Rectal smooth muscle tissue (tissue), 1 donor: ENCODE measurements at regions not wholly inside any gene's neighbourhood (a gene's known extent, or its start where the extent isn't known, plus 50 kb on each side); places are given as distances from the start of the nearest gene placed in this dataset.

Experiments
- H3K27ac ChIP-seq: one replicate; pipeline ENCODE4 v1.7.0; 2013; ENCODE audit warnings: low read depth, low read length, inconsistent platforms
- H3K27me3 ChIP-seq: one replicate; pipeline ENCODE4 v1.7.0; 2013; ENCODE audit warnings: low read length; ENCODE audit not compliant: control insufficient read depth, insufficient read depth
- H3K36me3 ChIP-seq: one replicate; pipeline ENCODE4 v1.7.0; 2013; ENCODE audit warnings: low read length; ENCODE audit not compliant: control insufficient read depth, insufficient read depth
- H3K4me1 ChIP-seq: one replicate; pipeline ENCODE4 v1.7.0; 2013; ENCODE audit warnings: low read length; ENCODE audit not compliant: control insufficient read depth, insufficient read depth
- H3K4me3 ChIP-seq: one replicate; pipeline ENCODE4 v1.7.0; 2013; ENCODE audit warnings: low read length
- H3K9ac ChIP-seq: one replicate; pipeline ENCODE4 v1.7.0; 2013; ENCODE audit warnings: low read length

- Histone ChIP-seq H3K36me3 (no peaks in the 10 kb centered on the region), H3K9ac (no peak overlapping the region), H3K27me3 (no peaks in the 10 kb centered on the region), H3K4me1 (no peaks in the 10 kb centered on the region), H3K27ac (no peak overlapping the region), H3K4me3 (no peak overlapping the region)
These were observed 309.7 kb upstream of the NR2F2 start for GRCh38 chr15:96020797-96021196.

- Histone ChIP-seq H3K27me3 (no peaks in the 10 kb centered on the region), H3K4me1 (no peaks in the 10 kb centered on the region), H3K9ac (no peak overlapping the region), H3K36me3 (no peaks in the 10 kb centered on the region), H3K4me3 (no peak overlapping the region), H3K27ac (no peak overlapping the region)
These were observed 307.4 kb upstream of the NR2F2 start for GRCh38 chr15:96023081-96023480.

- no peaks in the 10 kb centered on the region for H3K36me3 ChIP-seq
- no peaks in the 10 kb centered on the region for H3K4me1 ChIP-seq
- no peak overlapping the region for H3K27ac ChIP-seq
- H3K9ac ChIP-seq, result no peak overlapping the region
- H3K4me3 ChIP-seq, result no peak overlapping the region
- H3K27me3 ChIP-seq, result no peaks in the 10 kb centered on the region
These were observed 303.0 kb upstream of the NR2F2 start for GRCh38 chr15:96027501-96027900.

DNA sequence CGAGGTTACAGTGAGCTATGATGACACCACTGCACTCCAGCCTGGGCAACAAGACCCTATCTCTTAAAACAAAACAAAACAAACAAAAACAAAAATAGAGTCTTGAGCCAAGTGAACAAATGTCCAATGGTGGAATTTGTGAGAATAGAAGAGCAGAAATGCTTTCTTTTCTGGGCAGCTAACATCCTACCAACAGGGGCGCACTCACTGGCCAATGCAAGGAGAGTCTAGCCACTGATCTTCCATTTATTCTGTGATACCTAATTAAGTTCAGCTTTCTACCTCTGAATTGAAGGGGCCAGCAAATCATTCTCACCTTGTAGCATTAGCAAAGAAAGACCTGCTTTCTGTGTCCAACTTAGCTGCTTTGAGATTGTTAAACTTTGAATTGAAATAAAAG is 301.9 kb upstream of the NR2F2 start:
- Histone ChIP-seq H3K27ac (no peak overlapping the region), H3K4me3 (no peak overlapping the region), H3K4me1 (no peaks in the 10 kb centered on the region), H3K27me3 (no peaks in the 10 kb centered on the region), H3K9ac (no peak overlapping the region), H3K36me3 (no peaks in the 10 kb centered on the region)

DNA sequence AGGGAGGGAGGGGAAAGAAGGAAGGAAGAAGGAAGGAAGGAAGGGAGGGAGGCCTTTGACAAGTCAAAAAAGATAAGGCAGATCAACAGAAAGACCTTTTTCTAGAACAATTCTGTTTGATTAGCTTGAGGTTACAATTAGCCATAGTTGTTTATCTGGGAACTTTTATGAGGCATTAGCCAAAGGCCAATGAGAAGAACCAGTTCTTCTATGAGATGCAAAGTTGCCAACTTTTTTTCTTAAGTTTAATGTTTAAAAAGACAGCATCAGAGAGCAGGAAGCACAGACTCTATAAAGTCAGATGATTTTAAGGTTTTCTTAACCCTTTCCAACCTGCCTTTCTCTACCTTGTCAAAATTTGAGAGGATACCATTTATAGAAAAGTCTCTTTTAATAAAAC is 301.3 kb upstream of the NR2F2 start:
- no peak overlapping the region for H3K4me3 ChIP-seq
- H3K36me3 ChIP-seq, result no peaks in the 10 kb centered on the region
- H3K27me3 ChIP-seq, result no peaks in the 10 kb centered on the region
- H3K9ac ChIP-seq, result no peak overlapping the region
- H3K4me1 ChIP-seq, result no peaks in the 10 kb centered on the region
- no peak overlapping the region for H3K27ac ChIP-seq

DNA sequence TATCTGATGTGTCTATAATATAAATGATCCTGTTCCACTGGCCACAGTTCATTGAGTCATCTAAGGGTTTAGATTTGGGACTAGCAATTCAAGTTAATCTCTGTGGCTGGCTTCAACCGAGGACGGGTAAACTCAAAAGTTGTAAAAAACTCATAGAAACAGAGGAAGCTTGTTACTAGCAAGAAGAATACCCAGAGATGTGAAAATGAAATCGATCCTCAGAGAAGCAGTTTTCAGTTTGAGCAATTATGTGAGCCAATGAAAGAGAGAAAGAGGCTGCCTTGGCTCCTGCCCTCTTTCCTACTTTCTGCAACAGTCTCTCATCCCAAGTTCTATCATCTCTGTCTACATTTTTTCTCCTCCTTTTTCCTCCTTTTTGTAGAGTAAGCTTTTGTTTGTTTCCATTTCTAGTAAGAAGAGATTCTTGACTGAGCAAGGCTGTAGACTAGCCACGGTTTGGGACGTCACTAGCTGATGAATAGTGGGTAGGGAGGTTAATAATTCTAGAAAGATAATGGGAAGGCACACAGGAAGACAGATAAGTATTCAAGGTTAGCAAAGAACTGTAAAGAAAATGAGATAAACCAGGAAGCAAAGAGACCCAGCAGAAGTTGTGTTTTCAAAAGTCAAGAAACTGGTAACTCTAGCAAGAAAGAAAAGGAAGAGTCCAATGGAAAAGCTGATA is 298.9 kb upstream of the NR2F2 start:
- Histone ChIP-seq H3K4me1 (no peaks in the 10 kb centered on the region), H3K4me3 (no peak overlapping the region), H3K9ac (no peak overlapping the region), H3K27me3 (no peaks in the 10 kb centered on the region), H3K27ac (no peak overlapping the region), H3K36me3 (no peaks in the 10 kb centered on the region)

DNA sequence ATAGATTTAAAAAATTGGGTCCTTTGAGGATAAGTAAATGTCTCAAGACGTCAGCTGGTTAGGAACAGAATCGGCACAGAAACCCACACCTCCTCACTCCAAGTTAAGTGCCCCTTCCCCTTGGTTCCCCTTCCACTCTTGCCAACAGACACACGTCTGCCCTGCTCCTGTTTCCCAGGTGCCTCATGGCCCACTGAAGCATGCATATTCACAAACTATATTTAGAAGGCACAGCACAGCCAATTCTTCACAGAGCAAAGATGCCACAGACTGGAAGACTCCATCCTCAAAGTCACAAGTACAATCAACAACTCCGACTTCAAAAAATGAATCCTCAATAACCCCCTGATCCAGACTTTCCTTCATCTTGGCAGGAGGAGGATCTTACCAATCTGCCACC is 295.4 kb upstream of the NR2F2 start:
- no peaks in the 10 kb centered on the region for H3K4me1 ChIP-seq
- H3K36me3 ChIP-seq, result no peaks in the 10 kb centered on the region
- H3K27ac ChIP-seq, result no peak overlapping the region
- H3K9ac ChIP-seq, result no peak overlapping the region
- H3K27me3 ChIP-seq, result no peaks in the 10 kb centered on the region
- no peak overlapping the region for H3K4me3 ChIP-seq

GRCh38 chr15:96035635-96036034 is 294.9 kb upstream of the NR2F2 start:
- H3K36me3 ChIP-seq, result no peaks in the 10 kb centered on the region
- H3K4me1 ChIP-seq, result no peaks in the 10 kb centered on the region
- no peak overlapping the region for H3K27ac ChIP-seq
- H3K9ac ChIP-seq, result no peak overlapping the region
- H3K4me3 ChIP-seq, result no peak overlapping the region
- no peaks in the 10 kb centered on the region for H3K27me3 ChIP-seq

- H3K4me1 ChIP-seq, result peaks cover under 1% of the 10 kb centered on the region
- no peaks in the 10 kb centered on the region for H3K27me3 ChIP-seq
- no peaks in the 10 kb centered on the region for H3K36me3 ChIP-seq
- H3K27ac ChIP-seq, result no peak overlapping the region
- no peak overlapping the region for H3K9ac ChIP-seq
- H3K4me3 ChIP-seq, result no peak overlapping the region
These were observed 292.9 kb upstream of the NR2F2 start for GRCh38 chr15:96037584-96037983.

DNA sequence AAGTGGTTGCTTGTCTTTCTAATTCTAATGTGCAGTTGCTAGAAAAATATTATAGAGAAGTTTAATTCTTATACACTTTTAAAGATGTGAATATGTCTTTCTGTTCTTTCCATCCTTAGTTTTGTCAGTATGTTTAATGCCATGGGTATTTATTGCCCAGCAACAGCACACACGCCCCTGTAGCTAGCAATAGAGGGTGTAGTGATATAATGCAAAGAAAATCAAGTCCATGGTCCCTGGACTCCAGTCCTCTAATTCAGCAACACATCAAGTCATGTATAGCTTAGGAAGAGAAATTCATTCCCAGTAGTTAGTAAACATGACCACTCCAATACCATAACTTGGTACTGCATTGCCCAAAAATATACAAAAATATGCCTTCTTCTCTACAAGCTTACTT is 292.4 kb upstream of the NR2F2 start:
- no peak overlapping the region for H3K27ac ChIP-seq
- no peak overlapping the region for H3K9ac ChIP-seq
- peaks cover 6% of the 10 kb centered on the region for H3K4me1 ChIP-seq
- no peaks in the 10 kb centered on the region for H3K36me3 ChIP-seq
- no peaks in the 10 kb centered on the region for H3K27me3 ChIP-seq
- H3K4me3 ChIP-seq, result no peak overlapping the region

DNA sequence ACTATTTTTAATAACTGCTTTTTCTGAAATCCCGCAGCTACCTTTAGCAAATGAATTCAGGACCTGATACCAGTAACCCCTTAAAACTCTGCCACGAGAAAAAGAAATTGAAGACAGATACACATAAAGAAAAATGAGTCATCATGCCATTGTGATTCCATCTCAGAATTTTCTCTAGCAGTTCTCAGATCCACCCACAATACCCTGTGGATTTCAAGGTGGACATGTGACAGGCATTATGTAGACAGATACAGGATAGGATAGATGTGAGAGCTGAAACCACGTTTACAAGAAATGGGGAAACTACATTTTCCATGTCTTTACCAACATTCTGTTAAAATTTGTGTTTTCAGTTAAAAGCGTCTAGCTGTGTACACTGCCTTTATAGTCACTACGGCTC is 291.9 kb upstream of the NR2F2 start:
- Histone ChIP-seq H3K4me1 (peaks cover 7% of the 10 kb centered on the region), H3K36me3 (no peaks in the 10 kb centered on the region), H3K4me3 (no peak overlapping the region), H3K27ac (no peak overlapping the region), H3K27me3 (no peaks in the 10 kb centered on the region), H3K9ac (no peak overlapping the region)

GRCh38 chr15:96041982-96042733 is 288.3 kb upstream of the NR2F2 start:
- Histone ChIP-seq H3K4me3 (no peak overlapping the region), H3K36me3 (no peaks in the 10 kb centered on the region), H3K4me1 (peaks cover 7% of the 10 kb centered on the region), H3K27me3 (no peaks in the 10 kb centered on the region), H3K9ac (no peak overlapping the region), H3K27ac (no peak overlapping the region)

DNA sequence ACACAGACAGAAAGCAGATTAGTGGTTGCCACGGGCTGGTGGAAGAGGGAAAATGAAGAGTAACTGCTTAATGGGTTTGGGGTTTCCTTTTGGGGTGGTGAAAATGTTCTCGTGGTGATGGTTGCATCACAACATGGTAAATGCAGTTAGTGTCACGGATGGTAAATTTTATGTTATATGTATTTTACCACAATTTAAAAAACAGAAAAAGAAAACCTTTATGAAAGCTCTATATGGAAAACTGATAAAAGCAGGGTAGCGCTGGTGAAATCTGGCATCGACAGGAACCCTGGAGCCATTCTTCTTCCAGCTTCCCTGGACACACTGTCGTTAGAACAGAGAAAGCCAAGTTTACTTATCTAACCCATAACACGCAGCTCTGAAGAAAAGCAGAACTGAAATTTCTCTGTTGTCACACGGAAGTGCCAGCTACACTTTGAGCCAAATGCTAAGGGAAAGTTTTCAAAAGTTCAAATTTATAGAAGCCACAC is 287.7 kb upstream of the NR2F2 start:
- H3K4me1 ChIP-seq, result peaks cover 11% of the 10 kb centered on the region
- H3K36me3 ChIP-seq, result no peaks in the 10 kb centered on the region
- H3K27ac ChIP-seq, result no peak overlapping the region
- no peaks in the 10 kb centered on the region for H3K27me3 ChIP-seq
- no peak overlapping the region for H3K9ac ChIP-seq
- H3K4me3 ChIP-seq, result no peak overlapping the region
